ENCODE measurements at regions not wholly inside any gene's neighbourhood (a gene's known extent, or its start where the extent isn't known, plus 50 kb on each side); places are given as distances from the start of the nearest gene placed in this dataset.

DNA sequence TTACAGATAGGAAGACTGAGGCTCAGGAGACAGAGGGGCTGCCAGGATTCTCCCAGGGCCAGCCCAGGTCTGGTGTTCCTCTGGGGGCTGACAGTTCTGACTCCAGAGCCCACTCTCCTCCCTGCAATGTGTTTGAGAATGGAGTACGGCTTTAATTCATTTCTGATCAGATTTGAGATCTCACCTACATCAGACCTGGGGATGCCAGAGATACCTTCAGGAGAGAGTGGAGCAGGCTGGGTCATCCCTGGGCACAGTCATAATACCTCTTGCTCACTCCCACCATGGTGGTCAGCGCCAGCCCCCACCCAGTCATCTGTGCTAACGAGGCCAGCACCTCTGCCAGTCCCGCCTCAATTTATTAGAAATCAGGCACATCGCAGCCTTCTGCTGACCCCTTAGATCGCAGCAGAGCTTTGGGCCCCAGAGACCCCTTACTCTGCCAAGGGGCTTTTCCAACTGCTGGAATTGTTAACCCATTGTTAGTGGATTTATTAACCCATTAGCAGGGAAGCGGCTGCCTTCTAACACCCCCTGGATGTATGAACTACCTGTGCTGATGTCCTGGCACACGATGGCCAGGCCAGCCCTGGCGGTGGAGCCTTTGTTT is 352.1 kb downstream of the MATN1 start:
- TF ChIP-seq CTCF (IDR thresholded peaks at IDR 0.05; ENCODE audit: low read depth, low read length, poor library complexity, severe bottlenecking) (no peak), EZH2phosphoT487 (IDR thresholded peaks at IDR 0.05; ENCODE audit: borderline replicate concordance, low read length) (no peak)
